ENCODE measurements at regions not wholly inside any gene's neighbourhood (a gene's known extent, or its start where the extent isn't known, plus 50 kb on each side); places are given as distances from the start of the nearest gene placed in this dataset.
"Not testable (repeated sequence)": the region's sequence is repeated elsewhere in the genome, so short reads cannot be mapped to it uniquely, and the experiment has no call there.

DNA sequence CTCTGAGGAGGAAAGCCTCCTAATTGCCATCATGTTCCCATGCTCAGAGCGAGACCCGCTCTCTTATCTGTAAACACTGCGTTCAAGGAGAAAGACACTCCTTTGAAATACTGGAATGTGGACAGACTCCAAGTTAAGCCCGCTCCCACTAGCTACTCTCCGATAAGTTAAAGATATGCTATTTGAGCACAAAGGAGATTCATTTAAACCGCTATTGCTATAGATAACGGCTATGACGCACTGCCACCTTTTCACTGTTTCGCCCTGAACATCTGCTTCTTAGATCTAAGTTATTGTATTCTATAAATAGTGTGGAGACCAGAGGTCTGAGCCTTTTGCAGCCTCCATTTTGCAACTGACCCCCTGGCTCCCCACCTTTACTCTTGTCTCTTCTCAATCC, 82.3 kb downstream of the GPX5 start:
- no peaks in the 10 kb centered on the region for H3K9me3 ChIP-seq
- H3K4me1 ChIP-seq: peaks cover 9% of the 10 kb centered on the region
- no peaks in the 10 kb centered on the region for H3K36me3 ChIP-seq
- no peaks in the 10 kb centered on the region for H3K27me3 ChIP-seq
- TF ChIP-seq POLR2AphosphoS5 (IDR thresholded peaks at IDR 0.05; ENCODE audit: insufficient read depth in 1 of 2, low read depth in 1 of 2): no peak
- no peak for TF ChIP-seq POLR2A (IDR thresholded peaks at IDR 0.05)
- TF ChIP-seq, protein P1, sequence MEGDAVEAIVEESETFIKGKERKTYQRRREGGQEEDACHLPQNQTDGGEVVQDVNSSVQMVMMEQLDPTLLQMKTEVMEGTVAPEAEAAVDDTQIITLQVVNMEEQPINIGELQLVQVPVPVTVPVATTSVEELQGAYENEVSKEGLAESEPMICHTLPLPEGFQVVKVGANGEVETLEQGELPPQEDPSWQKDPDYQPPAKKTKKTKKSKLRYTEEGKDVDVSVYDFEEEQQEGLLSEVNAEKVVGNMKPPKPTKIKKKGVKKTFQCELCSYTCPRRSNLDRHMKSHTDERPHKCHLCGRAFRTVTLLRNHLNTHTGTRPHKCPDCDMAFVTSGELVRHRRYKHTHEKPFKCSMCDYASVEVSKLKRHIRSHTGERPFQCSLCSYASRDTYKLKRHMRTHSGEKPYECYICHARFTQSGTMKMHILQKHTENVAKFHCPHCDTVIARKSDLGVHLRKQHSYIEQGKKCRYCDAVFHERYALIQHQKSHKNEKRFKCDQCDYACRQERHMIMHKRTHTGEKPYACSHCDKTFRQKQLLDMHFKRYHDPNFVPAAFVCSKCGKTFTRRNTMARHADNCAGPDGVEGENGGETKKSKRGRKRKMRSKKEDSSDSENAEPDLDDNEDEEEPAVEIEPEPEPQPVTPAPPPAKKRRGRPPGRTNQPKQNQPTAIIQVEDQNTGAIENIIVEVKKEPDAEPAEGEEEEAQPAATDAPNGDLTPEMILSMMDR (IDR thresholded peaks at IDR 0.05): no peak
- intact Hi-C loops (cut with DNase I): no loop called here
- DNase-seq (ENCODE audit: extremely low spot score in 2 of 2): no peak
- H3K27ac ChIP-seq: no peak overlapping the region
- H3K4me3 ChIP-seq: no peak overlapping the region

DNA sequence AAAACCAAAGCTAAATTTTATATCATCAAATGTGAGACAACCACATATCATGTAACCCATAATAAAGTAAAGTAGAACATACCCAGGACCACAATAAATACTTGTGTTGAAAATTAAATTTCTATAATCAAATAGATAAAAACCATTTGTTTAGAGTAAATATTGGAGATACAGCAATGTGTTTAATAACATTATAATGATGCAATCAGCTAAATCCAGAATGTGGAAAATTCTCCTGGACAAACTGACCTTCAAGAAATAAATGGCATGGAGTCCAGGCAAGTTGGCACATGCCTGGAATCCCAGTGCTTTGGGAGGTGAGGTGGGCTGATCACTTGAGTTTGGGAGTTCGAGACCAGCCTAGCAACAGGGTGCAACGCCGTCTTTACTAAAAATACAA, 84.0 kb downstream of the GPX5 start:
- Histone ChIP-seq H3K4me3 (no peak overlapping the region), H3K9me3 (no peaks in the 10 kb centered on the region), H3K27ac (no peak overlapping the region), H3K27me3 (no peaks in the 10 kb centered on the region), H3K36me3 (no peaks in the 10 kb centered on the region), H3K4me1 (peaks cover 9% of the 10 kb centered on the region)
- TF ChIP-seq POLR2AphosphoS5 (IDR thresholded peaks at IDR 0.05; ENCODE audit: insufficient read depth in 1 of 2, low read depth in 1 of 2): no peak
- no peak for TF ChIP-seq POLR2A (IDR thresholded peaks at IDR 0.05)
- TF ChIP-seq, protein P1 (IDR thresholded peaks at IDR 0.05): no peak
- no peak for DNase-seq (ENCODE audit: extremely low spot score in 2 of 2)
- intact Hi-C loops (cut with DNase I): no loop called here

DNA sequence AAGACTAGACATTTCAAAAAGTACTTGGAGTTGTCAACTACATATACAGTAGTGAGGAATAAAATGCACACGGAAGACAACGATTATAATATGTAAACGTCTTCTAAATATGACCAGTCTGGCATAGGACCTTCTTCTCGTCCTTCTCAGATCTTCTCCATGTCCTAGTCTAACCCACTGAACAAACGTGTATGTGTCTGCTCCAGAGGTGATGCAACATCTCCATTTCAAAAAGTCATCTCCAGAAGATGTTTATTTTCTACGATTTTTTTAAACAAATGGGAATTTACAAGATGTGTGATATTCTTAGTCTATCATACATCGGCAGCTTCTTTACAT, 89.9 kb downstream of the GPX5 start:
- Histone ChIP-seq H3K36me3 (no peaks in the 10 kb centered on the region), H3K27ac (no peak overlapping the region), H3K27me3 (no peaks in the 10 kb centered on the region), H3K4me1 (no peaks in the 10 kb centered on the region), H3K4me3 (no peak overlapping the region), H3K9me3 (no peaks in the 10 kb centered on the region)
- TF ChIP-seq POLR2AphosphoS5 (IDR thresholded peaks at IDR 0.05; ENCODE audit: insufficient read depth in 1 of 2, low read depth in 1 of 2): no peak
- TF ChIP-seq POLR2A (IDR thresholded peaks at IDR 0.05): no peak
- TF ChIP-seq, protein P1 (IDR thresholded peaks at IDR 0.05): no peak
- intact Hi-C loops (cut with DNase I): no loop called here
- no peak for DNase-seq (ENCODE audit: extremely low spot score in 2 of 2)

DNA sequence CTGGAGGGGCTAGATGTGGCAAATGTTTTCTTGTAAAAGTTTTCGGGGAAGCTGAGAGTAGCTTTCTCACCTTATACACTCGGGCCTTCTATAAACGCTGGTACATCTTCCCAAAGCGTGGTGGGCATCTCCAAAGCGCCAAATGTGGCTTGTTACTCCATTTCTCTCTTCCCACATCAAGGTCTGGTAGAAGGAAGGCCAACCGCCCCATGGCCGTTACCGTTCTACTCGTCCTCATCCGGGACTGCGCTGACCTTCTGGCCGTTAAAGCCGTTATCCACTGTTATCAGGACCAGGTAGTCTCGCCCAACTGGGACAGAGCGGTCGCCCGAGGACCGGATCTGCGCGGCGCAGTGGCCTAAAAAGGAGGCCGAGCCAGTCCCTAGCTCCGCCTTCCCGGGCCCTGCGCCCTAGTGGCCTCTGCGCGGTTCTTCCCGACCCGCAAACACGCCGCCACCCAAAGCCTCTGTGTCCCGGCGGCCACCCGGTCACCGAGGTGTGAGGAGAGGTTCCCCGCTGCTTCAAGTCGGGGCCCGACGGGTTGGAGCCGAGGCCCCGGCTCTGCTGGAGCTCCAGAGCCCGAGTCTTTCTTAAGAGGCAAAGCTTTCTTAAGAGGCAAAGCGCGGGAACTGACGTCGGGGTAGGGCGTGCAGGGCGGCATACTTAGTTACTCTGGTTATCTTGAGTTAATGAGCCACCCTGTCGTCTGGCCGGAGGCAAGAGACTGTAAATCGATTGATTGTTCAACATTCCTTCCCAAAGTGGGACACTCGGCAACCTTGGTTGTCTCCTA, 90.5 kb downstream of the GPX5 start:
- Histone ChIP-seq H3K36me3 (no peaks in the 10 kb centered on the region), H3K27ac (no peak overlapping the region), H3K4me1 (no peaks in the 10 kb centered on the region), H3K4me3 (no peak overlapping the region), H3K9me3 (no peaks in the 10 kb centered on the region), H3K27me3 (no peaks in the 10 kb centered on the region)
- intact Hi-C loops (cut with DNase I): no loop called here
- no peak for DNase-seq (ENCODE audit: extremely low spot score in 2 of 2)
- no peak for TF ChIP-seq POLR2AphosphoS5 (IDR thresholded peaks at IDR 0.05; ENCODE audit: insufficient read depth in 1 of 2, low read depth in 1 of 2)
- no peak for TF ChIP-seq POLR2A (IDR thresholded peaks at IDR 0.05)
- TF ChIP-seq, protein P1 (IDR thresholded peaks at IDR 0.05): no peak

DNA sequence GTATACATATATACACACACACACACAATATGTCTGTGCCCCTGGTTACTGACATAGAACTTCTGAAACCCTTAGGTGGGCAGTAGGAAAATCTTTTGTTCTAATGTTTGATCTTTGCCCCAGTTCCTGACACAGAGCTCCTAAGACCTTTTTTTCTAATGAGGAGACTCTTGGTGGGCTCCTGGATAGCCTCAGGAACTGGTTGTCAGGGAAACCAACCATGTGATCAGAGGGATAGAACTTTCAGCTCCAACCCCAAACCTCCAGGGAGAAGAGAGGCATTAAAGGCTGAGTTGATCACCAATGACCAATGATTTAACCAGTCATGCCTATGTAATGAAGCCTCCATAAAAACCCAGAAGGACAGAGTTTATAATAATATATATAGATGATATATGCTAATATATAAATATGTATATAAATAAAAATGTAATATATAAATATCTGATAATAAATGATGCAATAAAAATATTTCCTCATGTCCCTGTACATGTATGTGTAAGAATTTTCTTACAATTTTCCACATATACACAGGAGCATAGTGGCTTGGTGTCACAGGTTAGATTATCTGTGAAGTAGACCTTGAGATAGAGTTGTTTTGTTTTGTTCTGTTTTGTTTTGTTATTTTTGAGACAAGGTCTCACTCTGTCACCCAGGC, 93.3 kb downstream of the GPX5 start:
- H3K4me3 ChIP-seq: no peak overlapping the region
- no peaks in the 10 kb centered on the region for H3K9me3 ChIP-seq
- H3K27me3 ChIP-seq: no peaks in the 10 kb centered on the region
- intact Hi-C loops (cut with DNase I): no loop called here
- H3K27ac ChIP-seq: no peak overlapping the region
- H3K36me3 ChIP-seq: no peaks in the 10 kb centered on the region
- TF ChIP-seq, protein P1 (IDR thresholded peaks at IDR 0.05): no peak
- TF ChIP-seq POLR2A (IDR thresholded peaks at IDR 0.05) (no peak), POLR2AphosphoS5 (IDR thresholded peaks at IDR 0.05; ENCODE audit: insufficient read depth in 1 of 2, low read depth in 1 of 2) (no peak)
- H3K4me1 ChIP-seq: no peaks in the 10 kb centered on the region
- DNase-seq (ENCODE audit: extremely low spot score in 2 of 2): no peak

DNA sequence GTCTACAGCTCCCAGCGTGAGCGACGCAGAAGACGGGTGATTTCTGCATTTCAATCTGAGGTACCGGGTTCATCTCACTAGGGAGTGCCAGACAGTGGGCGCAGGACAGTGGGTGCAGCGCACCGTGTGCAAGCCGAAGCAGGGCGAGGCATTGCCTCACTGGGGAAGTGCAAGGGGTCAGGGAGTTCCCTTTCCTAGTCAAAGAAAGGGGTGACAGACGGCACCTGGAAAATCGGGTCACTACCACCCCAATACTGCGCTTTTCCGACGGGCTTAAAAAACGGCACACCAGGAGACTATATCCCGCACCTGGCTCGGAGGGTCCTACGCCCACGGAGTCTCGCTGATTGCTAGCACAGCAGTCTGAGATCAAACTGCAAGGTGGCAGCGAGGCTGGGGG, 95.6 kb downstream of the GPX5 start:
- H3K27me3 ChIP-seq; H3K9me3 ChIP-seq; H3K4me1 ChIP-seq; H3K4me3 ChIP-seq; H3K27ac ChIP-seq; intact Hi-C loops (cut with DNase I); DNase-seq (ENCODE audit: extremely low spot score in 2 of 2); H3K36me3 ChIP-seq: not testable (repeated sequence)

DNA sequence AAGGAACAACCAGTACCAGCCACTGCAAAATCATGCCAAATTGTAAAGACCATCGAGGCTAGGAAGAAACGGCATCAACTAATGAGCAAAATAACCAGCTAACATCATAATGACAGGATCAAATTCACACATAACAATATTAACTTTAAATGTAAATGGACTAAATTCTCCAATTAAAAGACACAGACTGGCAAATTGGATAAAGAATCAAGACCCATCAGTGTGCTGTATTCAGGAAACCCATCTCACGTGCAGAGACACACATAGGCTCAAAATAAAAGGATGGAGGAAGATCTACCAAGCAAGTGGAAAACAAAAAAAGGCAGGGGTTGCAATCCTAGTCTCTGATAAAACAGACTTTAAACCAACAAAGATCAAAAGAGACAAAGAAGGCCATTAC, 97.6 kb downstream of the GPX5 start:
- H3K4me3 ChIP-seq; DNase-seq (ENCODE audit: extremely low spot score in 2 of 2); H3K27ac ChIP-seq; H3K9me3 ChIP-seq; H3K27me3 ChIP-seq; H3K36me3 ChIP-seq; H3K4me1 ChIP-seq; intact Hi-C loops (cut with DNase I): not testable (repeated sequence)
